Right ventricle myocardium inferior (tissue), 1 donor: ENCODE measurements at regions not wholly inside any gene's neighbourhood (a gene's known extent, or its start where the extent isn't known, plus 50 kb on each side); places are given as distances from the start of the nearest gene placed in this dataset.

Source experiments
- ATAC-seq: fragments of 200-7000 bp; cut with Tn5 transposase; one replicate; pipeline ENCODE4 v1.9.1; 2020; ENCODE audit warnings: mild to moderate bottlenecking, moderate library complexity
- DNase-seq: peaks from one replicate; pipeline ENCODE4 v3.0.0; 2021; ENCODE audit errors: missing footprints
- intact Hi-C: fragments of 100-400 bp; cut with DNase I; formaldehyde crosslinking; loops from one replicate; pipeline ENCODE4 v1.11.0; 2022
- donor health status: DM: no; HTN: yes; CAD: no; lungs with severe emphysema.

DNA sequence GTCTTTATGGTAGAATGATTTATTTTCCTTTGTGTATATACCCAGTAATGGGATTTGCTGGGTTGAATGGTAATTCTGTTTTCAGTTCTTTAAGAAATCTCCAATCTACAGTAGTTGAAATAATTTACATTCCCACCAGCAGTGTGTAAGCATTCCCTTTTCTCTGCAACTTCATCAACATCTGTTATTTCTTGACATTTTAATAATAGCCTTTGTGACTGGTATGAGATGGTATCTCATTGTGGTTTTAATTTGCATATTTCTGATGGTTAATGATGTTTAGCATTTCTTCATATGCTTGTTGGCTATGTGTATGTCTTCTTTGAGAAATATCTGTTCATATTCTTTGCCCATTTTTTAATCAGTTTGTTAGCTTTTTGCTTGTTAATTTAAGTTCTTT is 901.2 kb downstream of the METTL15 start:
- intact Hi-C loops = no loop called here
- ATAC-seq (no peak), DNase-seq (no peak)

DNA sequence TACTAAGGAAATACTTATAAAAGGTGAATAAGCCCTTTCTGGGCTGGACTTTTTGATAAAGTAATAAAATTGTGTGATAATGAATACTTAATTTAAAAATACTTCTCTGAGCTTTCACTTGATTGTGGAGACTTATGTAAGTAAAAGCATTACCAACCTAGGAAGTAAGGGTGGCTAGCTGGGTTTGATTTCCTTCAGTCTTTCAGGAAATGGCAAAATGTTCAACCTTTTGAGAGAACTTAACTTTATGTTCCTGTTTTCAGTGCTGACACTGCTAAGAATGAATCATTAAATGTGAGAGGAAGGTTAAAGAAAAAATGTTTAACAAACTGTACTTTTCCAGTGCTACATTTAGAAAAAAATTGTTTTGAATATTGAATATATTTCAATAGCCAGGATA is 900.3 kb downstream of the METTL15 start:
- ATAC-seq (no peak), DNase-seq (no peak)
- intact Hi-C loops = no loop called here

DNA sequence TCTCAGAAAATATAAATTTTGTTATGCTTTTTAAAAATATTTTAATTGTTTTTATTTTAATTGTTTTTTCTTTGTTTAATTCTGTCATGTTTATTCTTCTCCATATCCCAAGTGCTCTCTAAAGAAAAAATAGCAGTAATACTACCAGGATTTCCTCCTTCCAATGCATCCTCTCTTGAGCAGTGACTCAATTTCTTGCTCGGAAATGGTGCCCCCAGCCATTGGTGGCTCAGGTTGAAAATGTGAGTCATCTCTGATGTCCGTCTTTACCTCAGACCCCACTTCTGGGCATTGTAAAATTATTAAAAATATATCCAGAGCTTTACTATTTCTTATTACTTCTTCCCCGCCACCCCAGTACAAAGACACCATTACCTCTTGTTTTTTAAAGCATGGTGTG is 898.5 kb downstream of the METTL15 start:
- ATAC-seq (no peak), DNase-seq (no peak)
- intact Hi-C loops = no loop called here

DNA sequence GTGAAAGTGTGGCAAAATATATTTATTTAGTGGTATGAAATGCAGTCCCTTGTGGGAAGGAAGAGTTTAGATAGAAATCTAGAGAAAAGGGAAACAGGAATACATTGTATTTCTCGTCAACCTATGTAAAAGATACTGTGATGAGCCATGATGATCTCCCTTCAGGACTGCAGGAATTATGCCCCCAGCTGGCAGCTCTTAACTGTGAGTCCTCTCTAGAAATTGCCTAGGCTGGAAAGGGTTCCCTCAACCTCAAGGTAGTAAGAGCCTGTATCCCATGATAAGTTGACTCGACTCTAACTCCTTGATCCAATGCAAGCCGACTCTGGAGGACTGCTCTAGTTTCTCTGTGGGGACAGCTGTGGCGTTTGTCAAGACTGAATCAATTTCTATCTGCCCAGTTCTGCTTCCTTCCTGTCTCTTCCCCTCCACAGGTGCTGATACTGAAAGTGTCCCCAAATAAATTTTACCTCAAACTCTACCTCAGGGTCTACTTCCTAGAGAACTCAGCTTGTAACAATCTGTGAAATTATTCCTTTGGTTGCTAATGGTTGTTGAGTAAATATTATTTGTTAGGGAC is 897.3 kb downstream of the METTL15 start:
- ATAC-seq = no peak
- DNase-seq = no peak
- intact Hi-C loops = no loop called here

DNA sequence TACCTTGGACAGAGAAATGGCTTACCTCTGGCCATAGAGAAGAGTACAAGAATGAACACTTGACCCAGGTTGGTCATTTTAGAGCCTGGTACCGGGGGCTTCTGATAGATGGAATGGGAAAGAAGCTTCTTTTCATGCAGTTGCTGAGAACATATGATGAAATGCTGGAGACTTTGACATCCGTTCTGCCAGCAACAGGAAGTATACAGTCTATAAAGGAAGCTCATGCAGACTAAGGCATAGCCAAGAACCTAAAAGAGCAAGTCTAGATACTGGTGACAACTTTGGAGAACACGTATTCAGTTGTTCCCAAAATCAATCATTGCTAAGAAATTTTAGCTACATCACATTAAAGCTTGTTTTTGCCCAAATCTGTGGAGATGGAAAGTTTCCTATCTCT is 894.6 kb downstream of the METTL15 start:
- DNase-seq (no peak), ATAC-seq (no peak)
- intact Hi-C loops = no loop called here

DNA sequence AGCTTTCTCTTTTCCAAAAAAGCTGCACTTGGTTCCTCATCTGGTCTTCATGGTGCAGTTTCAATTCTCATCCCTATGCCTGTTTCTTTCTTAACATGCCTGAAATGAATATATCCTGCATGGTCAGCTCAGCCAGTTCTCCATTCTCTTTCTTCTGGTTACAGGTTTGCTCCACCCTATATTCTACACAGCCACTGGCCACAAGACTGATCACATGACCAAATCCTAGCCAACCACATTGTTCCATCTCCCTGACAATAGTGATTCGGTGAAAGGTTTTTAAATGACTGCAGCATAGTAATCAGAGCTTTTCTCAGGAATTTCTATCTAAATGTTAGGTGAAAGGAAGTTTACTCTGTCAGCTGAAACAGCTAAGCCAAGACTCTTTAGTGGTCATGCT is 891.4 kb downstream of the METTL15 start:
- ATAC-seq (no peak), DNase-seq (no peak)
- intact Hi-C loops = no loop called here

DNA sequence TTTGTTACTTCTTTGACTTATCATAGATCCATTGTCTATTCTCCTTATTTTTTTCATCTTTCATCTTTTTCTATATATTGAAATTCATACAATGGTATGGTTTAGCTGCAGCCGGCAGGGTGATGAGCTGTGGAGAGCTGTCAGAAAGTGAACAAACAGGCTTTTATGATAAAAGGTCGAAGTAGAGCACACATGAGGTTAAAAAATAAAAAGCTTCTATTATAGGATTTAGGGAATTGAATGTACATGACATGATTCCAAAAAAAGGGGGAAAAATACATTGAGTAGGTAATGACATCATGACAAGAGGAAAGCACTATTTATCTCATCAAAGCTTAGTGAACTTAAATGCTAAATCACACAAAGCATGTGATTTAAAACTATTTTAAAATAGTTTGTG is 884.8 kb downstream of the METTL15 start:
- DNase-seq = no peak
- intact Hi-C loops = no loop called here
- no peak for ATAC-seq

DNA sequence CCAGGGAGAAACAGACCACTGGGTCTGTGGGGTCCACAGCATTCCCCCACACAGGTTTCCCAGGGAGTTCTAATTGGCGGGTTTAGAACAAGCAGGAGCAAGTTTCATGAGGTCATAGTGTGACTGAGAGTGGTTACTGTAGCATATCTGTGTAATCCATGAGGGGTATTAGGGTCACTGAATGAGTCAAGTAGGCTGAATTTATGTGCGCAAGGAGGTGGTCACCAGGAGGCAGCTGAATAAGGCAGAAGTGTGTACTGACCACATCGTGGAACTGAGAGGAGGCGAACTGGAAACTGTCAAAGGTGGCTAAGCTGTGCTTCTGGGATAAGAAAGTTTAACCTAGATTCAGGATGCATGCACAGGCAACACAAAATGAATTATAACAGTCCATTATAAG is 876.0 kb downstream of the METTL15 start:
- DNase-seq (no peak), ATAC-seq (no peak)
- intact Hi-C loops = no loop called here

DNA sequence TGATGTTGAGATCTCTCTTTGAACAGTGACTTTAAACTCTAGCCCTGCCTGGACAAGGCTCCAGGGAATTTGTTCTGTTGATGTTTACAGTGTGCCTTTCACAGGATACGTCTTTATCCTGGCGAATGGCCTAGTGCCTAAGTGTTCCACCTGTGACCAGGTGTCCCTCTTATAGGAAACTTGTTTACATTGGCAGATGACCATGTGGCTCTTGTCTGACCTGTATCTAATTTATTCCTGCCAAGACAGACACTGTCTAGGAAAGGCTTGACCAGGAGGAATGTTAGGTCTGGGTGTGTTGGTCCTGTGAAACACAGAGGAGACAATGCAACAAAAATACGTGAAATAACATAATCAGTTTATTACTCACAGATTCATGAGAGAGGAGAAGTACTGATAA is 875.6 kb downstream of the METTL15 start:
- DNase-seq = no peak
- intact Hi-C loops = no loop called here
- no peak for ATAC-seq

DNA sequence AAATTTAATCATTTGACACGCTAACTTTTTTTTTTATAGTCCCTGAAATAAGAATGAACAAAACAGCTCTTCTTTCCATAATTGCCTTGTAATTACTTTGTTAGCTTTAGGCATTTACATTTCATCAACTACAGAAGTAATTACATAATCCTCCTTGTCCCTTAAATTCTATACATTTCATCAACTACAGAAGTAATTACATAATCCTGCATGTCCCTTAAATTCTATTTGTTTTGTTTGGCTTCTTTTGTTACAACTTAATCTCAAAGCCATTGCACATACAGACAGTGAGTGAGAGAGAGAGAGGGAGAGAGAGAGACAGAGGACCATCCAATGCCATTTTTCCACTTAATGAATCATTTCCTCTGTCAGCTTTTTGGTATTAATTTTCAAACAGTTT is 873.2 kb downstream of the METTL15 start:
- intact Hi-C loops = no loop called here
- ATAC-seq = no peak
- no peak for DNase-seq

DNA sequence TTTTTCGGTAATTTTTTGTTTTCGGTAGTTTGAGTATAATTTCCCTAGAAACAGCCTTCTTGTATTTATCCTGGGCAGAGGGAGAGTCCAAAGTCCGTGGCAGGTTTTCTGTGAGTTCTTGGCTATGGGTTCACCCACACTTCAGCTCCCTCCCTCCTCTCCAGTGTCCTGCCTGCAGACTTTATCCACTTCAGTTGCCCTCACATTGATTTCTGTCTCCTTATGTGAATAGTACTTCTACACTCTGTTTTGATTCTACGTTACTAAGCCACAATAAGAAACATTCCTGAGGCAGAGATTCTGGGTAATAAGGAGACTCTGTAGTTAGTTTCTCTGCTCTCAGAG is 868.6 kb downstream of the METTL15 start:
- no peak for ATAC-seq
- DNase-seq = no peak
- intact Hi-C loops = no loop called here

DNA sequence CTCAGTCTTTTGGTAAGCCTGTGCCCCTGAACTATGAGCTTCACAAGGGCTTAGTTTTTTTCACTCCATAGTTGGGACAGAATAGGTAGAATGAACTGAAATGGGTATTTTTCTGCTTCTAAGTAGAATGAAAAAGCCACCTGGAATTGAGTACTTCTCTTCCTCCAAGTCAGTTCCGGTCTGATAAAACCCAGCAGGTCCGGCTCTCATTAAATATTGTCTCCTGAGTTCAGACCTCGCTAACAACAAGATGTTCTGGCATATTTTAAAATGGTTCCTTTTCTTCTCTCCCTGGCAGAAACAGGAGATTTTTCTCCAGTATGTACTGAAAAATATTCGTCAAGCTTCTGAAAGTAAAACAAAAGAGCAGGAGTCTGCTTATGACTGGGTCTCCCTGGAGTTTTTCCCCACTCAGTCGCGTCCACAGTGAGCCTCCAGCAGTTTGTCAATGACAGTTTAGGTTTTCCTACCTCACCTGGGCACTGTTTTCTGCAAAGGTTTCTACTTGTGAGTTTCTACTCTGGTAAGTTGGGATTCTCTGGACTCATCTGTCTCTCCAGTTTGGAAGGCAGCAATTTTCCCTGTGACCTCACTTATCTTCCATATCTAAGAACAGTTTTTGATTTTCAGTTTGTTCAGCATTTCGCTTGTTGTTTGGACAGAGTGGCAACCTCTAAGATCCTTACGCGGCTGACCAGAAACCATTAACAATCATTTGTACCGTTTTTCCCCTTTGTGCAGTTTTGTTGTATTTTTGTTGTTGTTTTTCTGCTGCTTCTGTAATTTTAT is 868.0 kb downstream of the METTL15 start:
- no peak for ATAC-seq
- intact Hi-C loops = no loop called here

DNA sequence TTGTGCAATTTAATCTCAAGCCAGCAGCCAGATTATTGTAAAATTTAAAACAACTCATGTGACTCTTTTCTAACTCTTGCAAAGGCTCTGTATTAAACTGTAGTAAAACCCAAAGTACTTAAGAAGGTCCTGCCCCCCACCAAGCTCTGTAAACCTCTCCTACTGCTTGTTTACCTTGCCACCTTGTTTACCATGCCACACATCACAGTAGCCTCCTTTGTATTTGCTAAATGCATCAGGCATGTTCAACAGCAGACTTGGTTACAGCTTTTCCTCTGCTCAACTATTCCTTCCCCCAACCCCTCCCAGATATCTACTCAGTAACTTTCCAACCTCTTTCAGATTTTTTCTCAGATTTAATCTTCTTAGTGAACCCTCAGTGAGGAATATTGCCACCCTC is 861.6 kb downstream of the METTL15 start:
- ATAC-seq (no peak), DNase-seq (no peak)
- intact Hi-C loops = no loop called here

More for the DNA sequence above, 868.0 kb downstream of the METTL15 start:
- no peak for DNase-seq

DNA sequence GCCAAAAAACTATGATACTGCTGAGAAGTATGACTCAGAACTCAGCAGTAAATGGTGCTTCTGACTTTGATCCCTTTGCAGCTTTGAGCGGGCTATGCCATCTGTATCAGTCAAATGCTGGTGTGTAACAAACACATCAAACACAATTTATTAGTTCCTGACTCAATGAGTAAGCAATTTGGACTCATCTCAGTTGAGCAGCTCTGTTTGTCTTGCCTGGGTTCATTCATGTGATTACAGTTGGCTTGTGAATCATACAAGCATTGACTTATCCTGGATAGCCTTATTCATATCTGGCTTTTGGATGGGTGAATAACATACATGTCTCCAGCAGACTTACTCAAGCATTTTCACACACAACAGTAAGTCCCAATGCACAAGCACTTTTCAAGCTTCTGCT is 858.8 kb downstream of the METTL15 start:
- DNase-seq (no peak), ATAC-seq (no peak)
- intact Hi-C loops = no loop called here

DNA sequence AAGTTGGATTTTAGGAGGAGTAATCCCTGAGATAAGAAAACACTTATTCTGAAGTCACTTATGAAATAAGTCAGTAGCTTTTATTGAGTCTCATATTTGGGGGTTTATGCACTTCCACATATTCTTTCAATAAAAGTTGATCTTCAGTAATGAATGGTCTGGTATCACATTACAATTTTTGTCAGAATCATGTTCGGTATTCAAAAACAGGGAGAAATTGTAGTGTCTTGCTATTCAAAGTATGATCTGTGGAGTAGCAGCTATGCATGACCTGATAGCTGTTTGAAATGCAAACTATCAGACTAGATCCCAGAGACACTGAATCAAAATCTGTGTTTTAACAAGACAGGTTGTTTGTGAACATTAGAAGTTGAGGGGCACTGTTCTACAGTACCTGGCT is 857.6 kb downstream of the METTL15 start:
- ATAC-seq = no peak
- intact Hi-C loops = no loop called here
- DNase-seq = no peak

DNA sequence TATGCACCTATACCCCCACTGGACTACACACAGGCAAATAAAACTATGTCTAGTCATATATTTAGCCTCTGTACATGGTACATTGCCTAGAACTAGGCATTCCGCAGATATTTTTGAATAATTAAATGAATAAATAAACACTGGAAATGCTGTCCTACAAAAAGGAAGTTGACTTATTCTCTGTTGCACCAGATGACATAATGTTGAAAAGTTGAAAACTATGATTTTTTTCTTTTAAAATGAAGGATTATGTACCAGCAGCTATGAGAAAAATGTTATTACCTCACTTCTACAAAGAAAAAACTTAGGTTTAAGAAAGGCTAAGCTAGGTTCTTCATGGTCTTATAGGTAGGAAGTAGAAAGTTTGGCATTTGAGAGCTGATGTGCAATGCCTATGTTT is 856.6 kb downstream of the METTL15 start:
- intact Hi-C loops = no loop called here

DNA sequence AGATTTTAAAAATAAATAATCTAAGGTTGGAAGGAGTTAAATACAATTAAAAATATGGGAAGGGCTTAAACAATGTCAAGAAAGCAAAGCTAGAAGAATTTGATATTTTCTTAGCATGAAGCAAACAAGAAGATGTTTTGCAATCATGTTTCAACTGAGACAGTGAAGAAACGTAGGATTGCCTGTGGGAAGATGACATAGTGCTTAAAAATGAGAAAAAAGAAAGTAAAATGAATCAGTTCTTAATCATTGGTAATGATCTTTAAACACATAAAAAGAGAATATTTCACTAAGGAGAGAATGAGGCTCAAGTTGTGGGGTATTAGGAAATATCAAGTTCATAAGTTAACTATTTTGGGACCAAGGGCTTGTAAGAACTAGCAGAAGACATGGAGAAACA is 855.0 kb downstream of the METTL15 start:
- intact Hi-C loops = no loop called here
- DNase-seq (no peak), ATAC-seq (no peak)

More for the DNA sequence above, 856.6 kb downstream of the METTL15 start:
- DNase-seq = no peak
- ATAC-seq = no peak

DNA sequence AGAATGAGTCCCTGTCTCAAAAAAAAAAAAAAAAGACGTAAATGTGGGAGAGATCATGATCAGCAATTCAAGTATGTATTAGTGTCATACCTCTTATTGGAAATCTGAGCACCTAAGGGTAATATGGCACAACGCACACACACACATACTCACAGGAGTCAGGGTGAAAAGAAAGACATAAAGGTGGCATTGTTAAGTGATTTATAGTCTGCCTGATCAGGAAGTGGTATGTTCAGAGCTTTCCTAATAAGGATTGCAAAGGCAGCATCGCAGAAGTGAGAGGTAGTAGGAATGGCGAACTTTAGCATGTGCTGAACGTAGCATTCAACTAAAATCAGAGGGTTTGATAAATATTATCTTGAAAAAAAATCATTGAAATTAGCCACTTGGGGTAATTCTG is 854.3 kb downstream of the METTL15 start:
- DNase-seq (no peak), ATAC-seq (no peak)
- intact Hi-C loops = no loop called here

DNA sequence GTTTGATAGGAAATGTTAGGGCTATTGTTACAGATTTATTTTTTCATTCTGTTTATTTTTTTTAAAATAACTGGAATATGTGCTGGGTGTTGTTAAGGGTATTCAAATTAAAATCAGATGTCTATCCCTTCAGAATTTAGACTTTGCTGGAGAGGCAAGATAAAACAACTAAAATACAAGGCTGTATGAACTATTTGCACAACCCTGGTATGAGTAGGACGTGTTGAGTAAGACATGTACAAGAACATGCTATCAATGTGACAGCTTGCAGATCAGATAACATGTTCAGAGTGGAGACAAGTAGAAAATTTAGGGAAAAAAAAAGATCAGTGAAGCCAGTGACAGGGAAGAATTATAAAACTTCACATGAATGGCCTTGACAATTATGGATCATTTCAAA is 853.5 kb downstream of the METTL15 start:
- intact Hi-C loops = no loop called here
- no peak for DNase-seq
- no peak for ATAC-seq

DNA sequence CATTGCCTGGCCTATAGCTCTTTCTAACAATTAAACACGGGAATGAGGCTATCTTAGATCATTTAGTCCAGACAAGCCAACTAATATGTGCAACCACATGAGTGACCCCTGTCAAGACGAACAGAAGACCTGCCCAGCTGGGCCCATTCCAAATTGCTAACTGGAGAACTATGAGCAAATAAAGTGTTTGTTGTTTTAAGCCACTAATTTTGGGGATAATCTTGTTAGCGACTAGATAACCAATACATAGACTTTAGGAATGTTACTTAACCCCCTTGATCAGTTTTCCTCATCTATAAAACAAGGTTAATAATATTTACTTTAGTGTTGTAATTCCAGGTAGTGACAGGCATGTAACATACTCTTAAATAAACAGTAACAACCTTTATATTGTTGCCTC is 848.3 kb downstream of the METTL15 start:
- no peak for ATAC-seq
- intact Hi-C loops = no loop called here
- no peak for DNase-seq

DNA sequence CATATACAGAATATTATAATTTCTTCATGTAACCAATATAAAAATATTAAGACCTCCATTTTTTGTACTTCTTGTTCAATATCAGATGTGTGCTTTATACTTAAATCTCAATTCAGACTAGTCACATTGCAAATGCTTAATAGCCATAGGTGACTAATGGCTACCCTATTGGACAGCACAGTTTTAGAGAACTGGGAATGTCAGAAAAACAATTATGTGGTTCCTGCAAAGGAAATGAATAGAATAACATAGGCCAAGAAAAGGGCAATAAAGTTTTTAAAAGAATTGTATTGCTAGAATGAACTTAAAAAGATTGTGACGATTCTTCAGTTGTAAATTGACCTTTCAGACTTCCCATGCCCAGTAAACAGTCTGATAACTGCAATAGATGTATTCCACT is 843.0 kb downstream of the METTL15 start:
- ATAC-seq (no peak), DNase-seq (no peak)
- intact Hi-C loops = no loop called here
